ENCODE measurements at regions not wholly inside any gene's neighbourhood (a gene's known extent, or its start where the extent isn't known, plus 50 kb on each side); places are given as distances from the start of the nearest gene placed in this dataset.

DNA sequence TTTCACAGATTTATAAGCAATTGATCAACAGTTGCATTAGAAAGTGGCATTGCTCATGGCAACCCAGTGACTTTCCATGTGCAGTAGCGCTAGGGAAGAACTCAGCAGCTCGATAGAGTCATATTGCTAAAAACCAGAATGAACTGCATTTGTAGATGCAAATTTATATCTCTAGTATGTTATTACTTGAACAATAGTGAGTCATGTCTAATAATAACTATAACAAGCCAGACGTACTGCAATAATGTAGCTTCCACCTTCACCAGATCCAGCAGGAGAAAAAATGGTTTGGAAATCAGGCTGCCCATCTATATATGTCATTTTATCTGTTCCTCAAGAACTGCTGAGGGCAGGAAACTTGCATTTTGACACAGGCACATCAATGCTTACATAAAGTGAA is 66.5 kb upstream of the FIGN start:
- TF ChIP-seq BHLHE40 (IDR thresholded peaks at IDR 0.05; ENCODE audit: low read depth, low read length) (no peak), POLR2A (IDR thresholded peaks at IDR 0.05; ENCODE audit: low read depth, low read length) (no peak), RAD21 (IDR thresholded peaks at IDR 0.05; ENCODE audit: low read length) (no peak), RFX5 (IDR thresholded peaks at IDR 0.05; ENCODE audit: low read depth, low read length) (no peak), SMC3 (IDR thresholded peaks at IDR 0.05; ENCODE audit: low read depth, low read length) (no peak), FOS (IDR thresholded peaks at IDR 0.05; ENCODE audit: low read depth, low read length) (no peak), CEBPB (IDR thresholded peaks at IDR 0.05; ENCODE audit: low read depth, low read length) (no peak)
- TF ChIP-seq, protein P1, sequence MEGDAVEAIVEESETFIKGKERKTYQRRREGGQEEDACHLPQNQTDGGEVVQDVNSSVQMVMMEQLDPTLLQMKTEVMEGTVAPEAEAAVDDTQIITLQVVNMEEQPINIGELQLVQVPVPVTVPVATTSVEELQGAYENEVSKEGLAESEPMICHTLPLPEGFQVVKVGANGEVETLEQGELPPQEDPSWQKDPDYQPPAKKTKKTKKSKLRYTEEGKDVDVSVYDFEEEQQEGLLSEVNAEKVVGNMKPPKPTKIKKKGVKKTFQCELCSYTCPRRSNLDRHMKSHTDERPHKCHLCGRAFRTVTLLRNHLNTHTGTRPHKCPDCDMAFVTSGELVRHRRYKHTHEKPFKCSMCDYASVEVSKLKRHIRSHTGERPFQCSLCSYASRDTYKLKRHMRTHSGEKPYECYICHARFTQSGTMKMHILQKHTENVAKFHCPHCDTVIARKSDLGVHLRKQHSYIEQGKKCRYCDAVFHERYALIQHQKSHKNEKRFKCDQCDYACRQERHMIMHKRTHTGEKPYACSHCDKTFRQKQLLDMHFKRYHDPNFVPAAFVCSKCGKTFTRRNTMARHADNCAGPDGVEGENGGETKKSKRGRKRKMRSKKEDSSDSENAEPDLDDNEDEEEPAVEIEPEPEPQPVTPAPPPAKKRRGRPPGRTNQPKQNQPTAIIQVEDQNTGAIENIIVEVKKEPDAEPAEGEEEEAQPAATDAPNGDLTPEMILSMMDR (conservative IDR thresholded peaks at IDR 0.05; ENCODE audit: low read depth, low read length) = no peak
- TF ChIP-seq, protein P2, sequence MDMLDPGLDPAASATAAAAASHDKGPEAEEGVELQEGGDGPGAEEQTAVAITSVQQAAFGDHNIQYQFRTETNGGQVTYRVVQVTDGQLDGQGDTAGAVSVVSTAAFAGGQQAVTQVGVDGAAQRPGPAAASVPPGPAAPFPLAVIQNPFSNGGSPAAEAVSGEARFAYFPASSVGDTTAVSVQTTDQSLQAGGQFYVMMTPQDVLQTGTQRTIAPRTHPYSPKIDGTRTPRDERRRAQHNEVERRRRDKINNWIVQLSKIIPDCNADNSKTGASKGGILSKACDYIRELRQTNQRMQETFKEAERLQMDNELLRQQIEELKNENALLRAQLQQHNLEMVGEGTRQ (IDR thresholded peaks at IDR 0.05; ENCODE audit: low read depth, low read length) = no peak
- TF ChIP-seq, protein P3, sequence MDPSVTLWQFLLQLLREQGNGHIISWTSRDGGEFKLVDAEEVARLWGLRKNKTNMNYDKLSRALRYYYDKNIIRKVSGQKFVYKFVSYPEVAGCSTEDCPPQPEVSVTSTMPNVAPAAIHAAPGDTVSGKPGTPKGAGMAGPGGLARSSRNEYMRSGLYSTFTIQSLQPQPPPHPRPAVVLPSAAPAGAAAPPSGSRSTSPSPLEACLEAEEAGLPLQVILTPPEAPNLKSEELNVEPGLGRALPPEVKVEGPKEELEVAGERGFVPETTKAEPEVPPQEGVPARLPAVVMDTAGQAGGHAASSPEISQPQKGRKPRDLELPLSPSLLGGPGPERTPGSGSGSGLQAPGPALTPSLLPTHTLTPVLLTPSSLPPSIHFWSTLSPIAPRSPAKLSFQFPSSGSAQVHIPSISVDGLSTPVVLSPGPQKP (IDR thresholded peaks at IDR 0.05; ENCODE audit: borderline replicate concordance, low read depth, low read length) = no peak

Data from IMR-90 (cell line).